K562 (cell line): ENCODE measurements at regions not wholly inside any gene's neighbourhood (a gene's known extent, or its start where the extent isn't known, plus 50 kb on each side); places are given as distances from the start of the nearest gene placed in this dataset.

Experiments
- DDX20 ChIP-seq: fragments of 450-650 bp; IDR thresholded peaks from 2 replicates; pipeline ENCODE4 v1.6.1; 2016; ENCODE audit warnings: missing genetic modification characterization, low read depth, mild to moderate bottlenecking, missing compliant biosample characterization, moderate library complexity
- PHTF2 ChIP-seq: fragments of 250-450 bp; sonication (Bioruptor Pico); IDR thresholded peaks from 2 replicates; pipeline ENCODE4 v1.5.0; 2021; ENCODE audit warnings: mild to moderate bottlenecking
- SIX5 ChIP-seq, 2 experiments: IDR thresholded peaks; 2 replicates each; pipeline ENCODE4 v1.6.1; 2011; ENCODE audit warnings: low read length in 2 of 2, borderline replicate concordance in 1 of 2, low read depth in 1 of 2, mild to moderate bottlenecking in 1 of 2, moderate library complexity in 1 of 2; ENCODE audit not compliant: insufficient read depth in 1 of 2
- TCF3 ChIP-seq: sonication (generic); formaldehyde crosslinking; IDR thresholded peaks from 2 replicates; pipeline ENCODE4 v1.4.0; 2020; ENCODE audit warnings: mild to moderate bottlenecking, missing genetic modification reagents
- TF ChIP-seq, protein P1 (sequence below): sonication (generic); formaldehyde crosslinking; IDR thresholded peaks from 2 replicates; pipeline ENCODE4 v1.8.0; 2023; ENCODE audit warnings: missing genetic modification reagents, mild to moderate bottlenecking, borderline replicate concordance
- TF ChIP-seq, protein P2 (sequence below): sonication (generic); formaldehyde crosslinking; IDR thresholded peaks from 2 replicates; pipeline ENCODE4 v1.8.0; 2023; ENCODE audit warnings: mild to moderate bottlenecking, missing genetic modification reagents

DNA sequence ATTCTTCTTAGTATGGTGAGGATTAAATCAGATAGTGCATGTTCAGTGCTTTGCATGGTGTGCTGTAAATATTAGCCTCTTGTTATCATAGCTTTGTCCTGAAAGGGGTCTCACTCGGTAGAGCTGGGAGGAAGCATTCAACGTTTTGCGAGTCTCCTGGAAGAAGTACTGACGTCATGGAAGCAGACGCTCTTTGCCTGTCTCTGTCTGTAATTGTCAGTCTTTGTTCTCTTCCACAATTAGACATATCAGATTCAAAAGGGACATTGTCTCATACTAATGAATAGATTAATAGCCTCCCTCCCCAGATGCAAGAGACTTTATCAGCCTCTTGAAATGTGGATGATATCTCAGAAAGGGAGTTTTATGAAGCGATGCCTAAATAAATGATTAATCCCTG is 91.8 kb upstream of the CXCL14 start (continued):
- TF ChIP-seq, protein P1, sequence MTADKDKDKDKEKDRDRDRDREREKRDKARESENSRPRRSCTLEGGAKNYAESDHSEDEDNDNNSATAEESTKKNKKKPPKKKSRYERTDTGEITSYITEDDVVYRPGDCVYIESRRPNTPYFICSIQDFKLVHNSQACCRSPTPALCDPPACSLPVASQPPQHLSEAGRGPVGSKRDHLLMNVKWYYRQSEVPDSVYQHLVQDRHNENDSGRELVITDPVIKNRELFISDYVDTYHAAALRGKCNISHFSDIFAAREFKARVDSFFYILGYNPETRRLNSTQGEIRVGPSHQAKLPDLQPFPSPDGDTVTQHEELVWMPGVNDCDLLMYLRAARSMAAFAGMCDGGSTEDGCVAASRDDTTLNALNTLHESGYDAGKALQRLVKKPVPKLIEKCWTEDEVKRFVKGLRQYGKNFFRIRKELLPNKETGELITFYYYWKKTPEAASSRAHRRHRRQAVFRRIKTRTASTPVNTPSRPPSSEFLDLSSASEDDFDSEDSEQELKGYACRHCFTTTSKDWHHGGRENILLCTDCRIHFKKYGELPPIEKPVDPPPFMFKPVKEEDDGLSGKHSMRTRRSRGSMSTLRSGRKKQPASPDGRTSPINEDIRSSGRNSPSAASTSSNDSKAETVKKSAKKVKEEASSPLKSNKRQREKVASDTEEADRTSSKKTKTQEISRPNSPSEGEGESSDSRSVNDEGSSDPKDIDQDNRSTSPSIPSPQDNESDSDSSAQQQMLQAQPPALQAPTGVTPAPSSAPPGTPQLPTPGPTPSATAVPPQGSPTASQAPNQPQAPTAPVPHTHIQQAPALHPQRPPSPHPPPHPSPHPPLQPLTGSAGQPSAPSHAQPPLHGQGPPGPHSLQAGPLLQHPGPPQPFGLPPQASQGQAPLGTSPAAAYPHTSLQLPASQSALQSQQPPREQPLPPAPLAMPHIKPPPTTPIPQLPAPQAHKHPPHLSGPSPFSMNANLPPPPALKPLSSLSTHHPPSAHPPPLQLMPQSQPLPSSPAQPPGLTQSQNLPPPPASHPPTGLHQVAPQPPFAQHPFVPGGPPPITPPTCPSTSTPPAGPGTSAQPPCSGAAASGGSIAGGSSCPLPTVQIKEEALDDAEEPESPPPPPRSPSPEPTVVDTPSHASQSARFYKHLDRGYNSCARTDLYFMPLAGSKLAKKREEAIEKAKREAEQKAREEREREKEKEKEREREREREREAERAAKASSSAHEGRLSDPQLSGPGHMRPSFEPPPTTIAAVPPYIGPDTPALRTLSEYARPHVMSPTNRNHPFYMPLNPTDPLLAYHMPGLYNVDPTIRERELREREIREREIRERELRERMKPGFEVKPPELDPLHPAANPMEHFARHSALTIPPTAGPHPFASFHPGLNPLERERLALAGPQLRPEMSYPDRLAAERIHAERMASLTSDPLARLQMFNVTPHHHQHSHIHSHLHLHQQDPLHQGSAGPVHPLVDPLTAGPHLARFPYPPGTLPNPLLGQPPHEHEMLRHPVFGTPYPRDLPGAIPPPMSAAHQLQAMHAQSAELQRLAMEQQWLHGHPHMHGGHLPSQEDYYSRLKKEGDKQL (CRISPR knock-in tag) = no peak
- no peak for TF ChIP-seq PHTF2 (CRISPR knock-in tag)
- no peak for TF ChIP-seq SIX5 (IDR thresholded peaks at IDR 0.05; ENCODE audit: borderline replicate concordance in 1 of 2, insufficient read depth in 1 of 2, low read depth in 1 of 2, low read length in 2 of 2)
- TF ChIP-seq, protein P2, sequence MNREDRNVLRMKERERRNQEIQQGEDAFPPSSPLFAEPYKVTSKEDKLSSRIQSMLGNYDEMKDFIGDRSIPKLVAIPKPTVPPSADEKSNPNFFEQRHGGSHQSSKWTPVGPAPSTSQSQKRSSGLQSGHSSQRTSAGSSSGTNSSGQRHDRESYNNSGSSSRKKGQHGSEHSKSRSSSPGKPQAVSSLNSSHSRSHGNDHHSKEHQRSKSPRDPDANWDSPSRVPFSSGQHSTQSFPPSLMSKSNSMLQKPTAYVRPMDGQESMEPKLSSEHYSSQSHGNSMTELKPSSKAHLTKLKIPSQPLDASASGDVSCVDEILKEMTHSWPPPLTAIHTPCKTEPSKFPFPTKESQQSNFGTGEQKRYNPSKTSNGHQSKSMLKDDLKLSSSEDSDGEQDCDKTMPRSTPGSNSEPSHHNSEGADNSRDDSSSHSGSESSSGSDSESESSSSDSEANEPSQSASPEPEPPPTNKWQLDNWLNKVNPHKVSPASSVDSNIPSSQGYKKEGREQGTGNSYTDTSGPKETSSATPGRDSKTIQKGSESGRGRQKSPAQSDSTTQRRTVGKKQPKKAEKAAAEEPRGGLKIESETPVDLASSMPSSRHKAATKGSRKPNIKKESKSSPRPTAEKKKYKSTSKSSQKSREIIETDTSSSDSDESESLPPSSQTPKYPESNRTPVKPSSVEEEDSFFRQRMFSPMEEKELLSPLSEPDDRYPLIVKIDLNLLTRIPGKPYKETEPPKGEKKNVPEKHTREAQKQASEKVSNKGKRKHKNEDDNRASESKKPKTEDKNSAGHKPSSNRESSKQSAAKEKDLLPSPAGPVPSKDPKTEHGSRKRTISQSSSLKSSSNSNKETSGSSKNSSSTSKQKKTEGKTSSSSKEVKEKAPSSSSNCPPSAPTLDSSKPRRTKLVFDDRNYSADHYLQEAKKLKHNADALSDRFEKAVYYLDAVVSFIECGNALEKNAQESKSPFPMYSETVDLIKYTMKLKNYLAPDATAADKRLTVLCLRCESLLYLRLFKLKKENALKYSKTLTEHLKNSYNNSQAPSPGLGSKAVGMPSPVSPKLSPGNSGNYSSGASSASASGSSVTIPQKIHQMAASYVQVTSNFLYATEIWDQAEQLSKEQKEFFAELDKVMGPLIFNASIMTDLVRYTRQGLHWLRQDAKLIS (CRISPR knock-in tag) = no peak
- TF ChIP-seq TCF3 (CRISPR knock-in tag) = no peak
- no peak for TF ChIP-seq DDX20 (tag)
